ENCODE measurements at regions not wholly inside any gene's neighbourhood (a gene's known extent, or its start where the extent isn't known, plus 50 kb on each side); places are given as distances from the start of the nearest gene placed in this dataset.

- no peak for TF ChIP-seq CTCF (IDR thresholded peaks at IDR 0.05)
- no peak for TF ChIP-seq POLR2A (IDR thresholded peaks at IDR 0.05)
These were observed 131.2 kb downstream of the TMEM30B start for GRCh38 chr14:61149896-61150295.
